A673 (cell line): ENCODE measurements at regions not wholly inside any gene's neighbourhood (a gene's known extent, or its start where the extent isn't known, plus 50 kb on each side); places are given as distances from the start of the nearest gene placed in this dataset.

ENCODE experiments used
- CTCF ChIP-seq: fragments of 300-800, 200-600 bp; sonication (generic); conservative IDR thresholded peaks from 2 replicates; pipeline ENCODE4 v1.5.1; 2017; ENCODE audit warnings: low read depth, mild to moderate bottlenecking, antibody characterized with exemption, low read length, moderate library complexity, mixed read lengths
- EZH2 ChIP-seq: fragments of 200-600 bp; sonication (generic); IDR thresholded peaks from 2 replicates; pipeline ENCODE4 v1.6.1; 2017; ENCODE audit warnings: borderline replicate concordance, low read depth, mild to moderate bottlenecking, mixed read lengths, antibody characterized with exemption, low read length; ENCODE audit not compliant: poor library complexity, severe bottlenecking

GRCh38 chr12:71312768-71313403 lies 126.7 kb upstream of the LGR5 start:
- TF ChIP-seq EZH2 (no peak), CTCF (no peak)
